NCI-H446 treated with DMSO at 0.1 percent for 48 hours (cell line): ENCODE measurements at regions not wholly inside any gene's neighbourhood (a gene's known extent, or its start where the extent isn't known, plus 50 kb on each side); places are given as distances from the start of the nearest gene placed in this dataset.
A peak's percentile ranks its signal among the peaks of the same experiment; 100 is the strongest.
"Not testable (repeated sequence)": the region's sequence is repeated elsewhere in the genome, so short reads cannot be mapped to it uniquely, and the experiment has no call there.

Source experiments
- DNase-seq: peaks from one replicate; lab custom pipeline; 2025; lab: John Stamatoyannopoulos, UW

- DNase-seq = not testable (repeated sequence)
Observed at GRCh38 chr5:37909610-37910266, 69.9 kb upstream of the GDNF start.

- no peak for DNase-seq
Observed at GRCh38 chr5:37906416-37906815, 66.6 kb upstream of the GDNF start.

- no peak for DNase-seq
Observed at GRCh38 chr5:37905230-37905629, 65.4 kb upstream of the GDNF start.

- DNase-seq = no peak
Observed at GRCh38 chr5:37902323-37902722, 62.5 kb upstream of the GDNF start.

GRCh38 chr5:37900692-37901091, 60.9 kb upstream of the GDNF start:
- DNase-seq = peak; percentile 26

- no peak for DNase-seq
Observed at GRCh38 chr5:37899037-37899436, 59.2 kb upstream of the GDNF start.

- no peak for DNase-seq
Observed at GRCh38 chr5:37896159-37896558, 56.3 kb upstream of the GDNF start.

- DNase-seq = no peak
Observed at GRCh38 chr5:37893434-37894134, 53.7 kb upstream of the GDNF start.

GRCh38 chr5:37892586-37892985, 52.7 kb upstream of the GDNF start:
- DNase-seq = no peak

GRCh38 chr5:37891832-37892231, 52.0 kb upstream of the GDNF start:
- no peak for DNase-seq

- no peak for DNase-seq
Observed at GRCh38 chr5:37889612-37890317, 49.9 kb upstream of the GDNF start.
